A673 (cell line): ENCODE measurements at regions not wholly inside any gene's neighbourhood (a gene's known extent, or its start where the extent isn't known, plus 50 kb on each side); places are given as distances from the start of the nearest gene placed in this dataset.

Experiments
- BruUV-seq: library from RNA; stranded (reverse); fragments of 400-500 nt; replicated peaks from 2 replicates; lab custom pipeline; 2021; lab: Mats Ljungman, UMichigan
- CTCF ChIA-PET: fragments of 300-600 bp; sonication (Branson Sonifier 250); formaldehyde crosslinking; loops from one replicate; lab custom pipeline; 2022; ENCODE audit warnings: antibody characterized with exemption; lab: Charles Lee
- POLR2A ChIA-PET: fragments of 300-600 bp; sonication (Branson Sonifier 250); formaldehyde crosslinking; loops from one replicate; lab custom pipeline; 2022; ENCODE audit warnings: antibody characterized with exemption; ENCODE audit not compliant: low non-redundant PET; lab: Charles Lee
- DNase-seq: peaks from one replicate; pipeline ENCODE4 v3.0.0-alpha.2; 2015; ENCODE audit warnings: low spot score
- H3K27ac ChIP-seq: fragments of 200-600 bp; sonication (generic); 2 replicates; pipeline ENCODE4 v1.5.1; 2016; ENCODE audit warnings: mixed run types, low read depth, mild to moderate bottlenecking, mixed read lengths, antibody characterized with exemption, low read length; ENCODE audit not compliant: poor library complexity, severe bottlenecking
- H3K27me3 ChIP-seq: fragments of 200-600 bp; sonication (generic); replicated peaks from 2 replicates; pipeline ENCODE4 v1.6.1; 2017; ENCODE audit warnings: mixed run types, low read depth, mild to moderate bottlenecking, mixed read lengths, antibody characterized with exemption, low read length; ENCODE audit not compliant: insufficient read depth, poor library complexity
- H3K36me3 ChIP-seq: fragments of 200-600 bp; sonication (generic); 2 replicates; pipeline ENCODE4 v1.6.1; 2016; ENCODE audit warnings: mixed run types, mild to moderate bottlenecking, mixed read lengths, antibody characterized with exemption, low read length; ENCODE audit not compliant: insufficient read depth, poor library complexity, severe bottlenecking
- H3K4me1 ChIP-seq: fragments of 200-600 bp; sonication (generic); 2 replicates; pipeline ENCODE4 v1.6.1; 2017; ENCODE audit warnings: mixed run types, mild to moderate bottlenecking, mixed read lengths, antibody characterized with exemption, low read length; ENCODE audit not compliant: insufficient read depth, poor library complexity, severe bottlenecking
- H3K4me3 ChIP-seq: fragments of 200-600 bp; sonication (generic); 2 replicates; pipeline ENCODE4 v1.5.1; 2016; ENCODE audit warnings: low read depth, mixed run types, mild to moderate bottlenecking, mixed read lengths, low read length; ENCODE audit not compliant: poor library complexity, severe bottlenecking
- H3K9me3 ChIP-seq: fragments of 200-600 bp; sonication (generic); 2 replicates; pipeline ENCODE4 v1.6.1; 2016; ENCODE audit warnings: mixed run types, low read depth, mild to moderate bottlenecking, mixed read lengths, antibody characterized with exemption, low read length; ENCODE audit not compliant: poor library complexity, severe bottlenecking
- EZH2 ChIP-seq: fragments of 200-600 bp; sonication (generic); IDR thresholded peaks from 2 replicates; pipeline ENCODE4 v1.6.1; 2017; ENCODE audit warnings: borderline replicate concordance, low read depth, mild to moderate bottlenecking, mixed read lengths, antibody characterized with exemption, low read length; ENCODE audit not compliant: poor library complexity, severe bottlenecking
- intact Hi-C: fragments of 100-400 bp; cut with micrococcal nuclease; formaldehyde crosslinking; loops from one replicate; pipeline ENCODE4 v1.10.0; 2022; ENCODE audit not compliant: unreplicated experiment
- TF ChIP-seq, protein P1 (sequence below): fragments of 300-800, 200-600 bp; sonication (generic); conservative IDR thresholded peaks from 2 replicates; pipeline ENCODE4 v1.5.1; 2017; ENCODE audit warnings: low read depth, mild to moderate bottlenecking, antibody characterized with exemption, low read length, moderate library complexity, mixed read lengths

DNA sequence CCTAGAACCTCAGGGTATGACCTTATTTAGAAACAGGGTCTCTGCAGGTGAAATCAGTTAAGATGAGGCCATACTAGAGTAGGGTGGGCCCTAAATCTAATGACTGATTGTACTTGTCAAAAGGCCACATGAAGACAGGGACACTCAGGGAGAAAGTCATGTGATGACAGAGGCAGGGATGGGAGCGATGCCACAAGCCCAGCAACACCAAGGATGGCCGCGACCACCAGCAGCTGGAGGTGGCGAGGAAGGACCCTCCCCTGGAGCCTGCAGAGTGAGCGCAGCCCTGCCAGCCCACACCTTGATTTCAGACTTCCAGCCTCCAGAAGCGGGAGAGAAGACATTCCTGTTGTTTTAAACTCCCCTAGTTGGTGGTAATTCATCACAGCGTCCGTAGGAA, 199.9 kb downstream of the PHETA1 start:
- no peak for TF ChIP-seq EZH2
- TF ChIP-seq, protein P1, sequence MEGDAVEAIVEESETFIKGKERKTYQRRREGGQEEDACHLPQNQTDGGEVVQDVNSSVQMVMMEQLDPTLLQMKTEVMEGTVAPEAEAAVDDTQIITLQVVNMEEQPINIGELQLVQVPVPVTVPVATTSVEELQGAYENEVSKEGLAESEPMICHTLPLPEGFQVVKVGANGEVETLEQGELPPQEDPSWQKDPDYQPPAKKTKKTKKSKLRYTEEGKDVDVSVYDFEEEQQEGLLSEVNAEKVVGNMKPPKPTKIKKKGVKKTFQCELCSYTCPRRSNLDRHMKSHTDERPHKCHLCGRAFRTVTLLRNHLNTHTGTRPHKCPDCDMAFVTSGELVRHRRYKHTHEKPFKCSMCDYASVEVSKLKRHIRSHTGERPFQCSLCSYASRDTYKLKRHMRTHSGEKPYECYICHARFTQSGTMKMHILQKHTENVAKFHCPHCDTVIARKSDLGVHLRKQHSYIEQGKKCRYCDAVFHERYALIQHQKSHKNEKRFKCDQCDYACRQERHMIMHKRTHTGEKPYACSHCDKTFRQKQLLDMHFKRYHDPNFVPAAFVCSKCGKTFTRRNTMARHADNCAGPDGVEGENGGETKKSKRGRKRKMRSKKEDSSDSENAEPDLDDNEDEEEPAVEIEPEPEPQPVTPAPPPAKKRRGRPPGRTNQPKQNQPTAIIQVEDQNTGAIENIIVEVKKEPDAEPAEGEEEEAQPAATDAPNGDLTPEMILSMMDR = no peak
- CTCF ChIA-PET = no interaction called here
- Histone ChIP-seq H3K9me3 (no peaks in the 10 kb centered on the region), H3K27me3 (no peaks in the 10 kb centered on the region), H3K4me3 (no peak overlapping the region), H3K36me3 (no peaks in the 10 kb centered on the region), H3K27ac (no peak overlapping the region), H3K4me1 (no peaks in the 10 kb centered on the region)
- intact Hi-C loops = no loop called here
- BruUV-seq = no TSS peak
- DNase-seq = no peak
- POLR2A ChIA-PET = no interaction called here

DNA sequence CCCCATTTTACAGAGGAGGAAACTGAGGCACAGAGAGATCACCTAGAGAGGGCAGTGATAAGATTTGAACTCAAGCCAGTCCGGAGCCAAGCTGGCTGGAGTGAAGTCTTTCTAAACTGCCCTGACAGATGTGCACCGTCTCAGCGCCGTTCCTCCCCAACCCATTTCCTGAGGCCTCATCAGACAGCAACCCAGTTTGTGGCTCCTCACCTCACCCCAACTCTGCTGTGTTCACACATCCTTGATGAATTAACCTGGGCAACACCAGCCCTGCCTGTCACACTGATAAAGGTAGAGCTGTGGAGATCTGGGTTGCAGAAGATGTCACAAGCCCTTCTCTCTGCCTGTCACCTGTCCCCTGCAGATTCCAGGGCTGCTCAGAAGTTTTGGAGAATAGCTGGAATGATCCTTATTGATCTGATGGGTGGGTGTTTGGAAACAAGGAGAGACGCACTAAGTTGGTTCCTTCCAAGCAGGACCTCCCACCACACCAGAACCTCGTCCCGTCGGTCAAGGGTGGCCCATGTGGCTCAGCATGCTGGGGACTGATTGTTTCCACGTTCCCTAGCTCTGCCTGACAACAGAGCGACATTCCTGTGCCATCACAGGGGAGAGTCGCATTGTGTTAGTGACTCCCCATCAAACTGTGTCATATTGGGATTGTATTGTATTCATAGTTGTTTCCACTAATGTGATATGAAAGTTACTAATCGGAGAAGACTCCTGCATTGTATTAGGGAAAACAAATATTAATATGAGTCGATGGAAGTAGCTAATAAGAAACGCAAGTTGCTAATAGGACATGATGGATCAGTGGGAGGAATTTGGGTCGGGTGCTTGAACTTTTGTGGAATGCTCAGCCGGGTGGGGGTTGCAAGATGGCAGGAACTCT, 200.6 kb downstream of the PHETA1 start:
- Histone ChIP-seq H3K27me3 (no peaks in the 10 kb centered on the region), H3K4me1 (no peaks in the 10 kb centered on the region), H3K4me3 (no peak overlapping the region), H3K27ac (no peak overlapping the region), H3K36me3 (no peaks in the 10 kb centered on the region), H3K9me3 (no peaks in the 10 kb centered on the region)
- no TSS peak for BruUV-seq
- no peak for DNase-seq
- CTCF ChIA-PET = no interaction called here
- POLR2A ChIA-PET = no interaction called here
- intact Hi-C loops = no loop called here
- TF ChIP-seq, protein P1 = no peak

DNA sequence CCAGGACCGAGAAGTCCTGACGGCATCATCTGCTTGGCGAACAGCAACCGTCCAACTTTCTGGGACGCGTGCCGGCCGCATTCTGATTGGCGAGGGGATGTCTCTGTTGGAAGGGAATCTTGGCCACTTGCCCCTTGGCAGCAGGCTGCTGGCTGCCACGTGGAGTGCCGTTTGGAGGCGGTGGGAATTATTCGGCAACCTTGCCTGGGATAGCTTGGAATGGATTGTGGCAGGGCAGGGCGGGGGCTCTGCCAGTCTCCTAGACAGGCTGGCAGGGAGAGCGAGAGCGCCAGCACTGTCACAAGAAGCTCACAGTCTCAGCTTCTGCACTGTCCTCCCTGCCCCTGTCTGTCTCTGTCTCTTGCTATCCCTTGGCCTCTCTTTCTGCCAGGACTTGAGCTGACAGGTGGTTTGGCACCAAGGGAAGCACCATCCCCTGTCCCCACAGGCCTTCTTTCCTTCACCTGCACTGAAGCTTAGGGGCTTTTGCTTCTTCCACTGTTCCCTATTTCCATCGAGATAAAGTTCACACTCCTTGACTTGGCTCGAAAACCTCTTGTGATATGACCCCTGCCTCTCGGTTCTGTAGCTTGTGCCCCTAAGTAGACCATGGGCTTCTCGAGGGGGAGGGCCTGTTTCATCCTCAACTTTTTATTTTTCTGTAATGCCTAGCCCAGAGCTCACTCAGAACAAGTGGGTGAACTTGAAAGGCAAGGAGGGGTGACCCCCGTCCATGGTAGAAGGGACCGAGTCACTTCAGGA, 201.9 kb downstream of the PHETA1 start:
- intact Hi-C loops = no loop called here
- H3K4me1 ChIP-seq = no peaks in the 10 kb centered on the region
- TF ChIP-seq, protein P1 = no peak
- TF ChIP-seq EZH2 = no peak
- POLR2A ChIA-PET = interaction anchor here (0.7 kb wide), 1 partner anchor 16 kb away, joined by 3 read pairs; no protein-coding TSS in a partner anchor
- CTCF ChIA-PET = no interaction called here
- no peaks in the 10 kb centered on the region for H3K27me3 ChIP-seq
- no peaks in the 10 kb centered on the region for H3K9me3 ChIP-seq
- no TSS peak for BruUV-seq
- no peak overlapping the region for H3K27ac ChIP-seq
- no peak for DNase-seq
- H3K4me3 ChIP-seq = no peak overlapping the region
- no peaks in the 10 kb centered on the region for H3K36me3 ChIP-seq
